Pancreas (tissue), 10 donors: ENCODE measurements at regions not wholly inside any gene's neighbourhood (a gene's known extent, or its start where the extent isn't known, plus 50 kb on each side); places are given as distances from the start of the nearest gene placed in this dataset.
"Not testable (repeated sequence)": the region's sequence is repeated elsewhere in the genome, so short reads cannot be mapped to it uniquely, and the experiment has no call there.

Source experiments
- ATAC-seq, 4 donors: fragments of 200-7000 bp; cut with Tn5 transposase; one replicate each; pipeline versions ENCODE4 v1.8.0 to v1.9.1; 2020; ENCODE audit warnings: mild to moderate bottlenecking in 4 of 4, moderate library complexity in 4 of 4
- DNase-seq, 6 donors: peaks; one replicate each; pipeline ENCODE4 v3.0.0-alpha.2; 2020
- FAIRE-seq: peaks from 2 replicates; lab custom pipeline; 2012; peaks lifted over from hg19 to GRCh38; lab: Jason Lieb, UNC
- H3K27ac ChIP-seq, 4 donors: fragments of 200-600 bp; sonication (generic); 1 replicate in 3 of 4; 2 replicates in 1 of 4; pipeline versions ENCODE4 v1.5.0 to v1.8.0; 2020
- H3K27me3 ChIP-seq, 4 donors: fragments of 200-600 bp; one replicate each; pipeline ENCODE4 v1.8.0; 2021
- H3K36me3 ChIP-seq, 3 donors: fragments of 200-600 bp; sonication (generic) in 1 of 3; one replicate each; pipeline versions ENCODE4 v1.5.0 to v1.8.0; 2020 to 2021
- H3K4me1 ChIP-seq, 3 donors: fragments of 200-600 bp; one replicate each; pipeline ENCODE4 v1.8.0; 2021
- H3K4me3 ChIP-seq, 4 donors: fragments of 200-600 bp; sonication (generic) in 2 of 4; one replicate each; pipeline versions ENCODE4 v1.5.0 to v1.8.0; 2020 to 2021
- H3K9me3 ChIP-seq, 4 donors: fragments of 200-600 bp; one replicate each; pipeline ENCODE4 v1.8.0; 2021
- CTCF ChIP-seq, 4 donors: fragments of 200-600 bp; sonication (generic) in 3 of 4; IDR thresholded peaks; one replicate each; pipeline versions ENCODE4 v1.5.0 to v1.8.0; 2021; ENCODE audit warnings: antibody characterized with exemption in 4 of 4
- WGBS, 2 donors: extraction: QIAGEN DNeasy Blood & Tissue Kit; methylation state at CpG; one replicate each; pipeline ENCODE4 v1.1.7; 2013; 5-methylcytosine and 5-hydroxymethylcytosine counted together
- intact Hi-C, 3 donors: fragments of 100-400 bp; cut with DNase I; formaldehyde crosslinking; loops; one replicate each; pipeline versions ENCODE4 v1.11.1 to v1.14.2; 2022
- donor health status: healthy with polysubstance abuse.
- donor health status: DM: no; HTN: no; CAD: no; lungs with moderate emphysema.
- donor health status: DM: no; HTN: no; CAD: no.
- donor health status: control.
- donor health status: control.
- donor health status: Bipolar disorder and iron deficiency.
- donor health status: DM: yes; HTN: yes; CAD: no.
- donor health status: DM: no; HTN: no; CAD: no.
- donor health status: DM: no; HTN: no; CAD: no.
- donor health status: DM: yes; HTN: yes; CAD: no.

DNA sequence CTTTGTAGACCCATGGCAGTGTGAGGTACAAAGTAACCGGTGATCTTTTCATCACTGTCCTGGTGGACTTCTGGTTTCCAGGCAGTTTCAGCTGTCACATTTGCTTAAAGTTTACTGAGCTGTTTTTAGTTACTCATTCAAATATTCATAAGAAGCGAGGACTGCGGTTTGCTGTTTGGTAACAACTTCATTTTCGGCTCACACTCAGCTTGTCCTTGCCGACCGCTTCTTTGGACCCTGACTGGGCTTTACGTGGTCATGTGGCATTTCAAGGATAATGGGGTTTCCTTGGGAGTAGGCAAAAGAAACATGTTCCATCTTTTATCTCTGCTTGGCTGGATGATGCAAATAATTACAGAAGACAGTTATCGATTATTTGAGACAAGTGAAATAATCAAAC lies 350.7 kb downstream of the PAX3 start:
- H3K9me3 ChIP-seq: no peaks in the 10 kb centered on the region
- TF ChIP-seq CTCF (IDR thresholded peaks at IDR 0.05): no peak
- no peaks in the 10 kb centered on the region for H3K27me3 ChIP-seq
- WGBS, 2 donors: 66 to 73% methylated on average over 8 of the region's 8 CpGs
- no peak overlapping the region for H3K27ac ChIP-seq
- ATAC-seq (no peak), DNase-seq (no peak), FAIRE-seq (no peak)
- no peak overlapping the region for H3K4me3 ChIP-seq
- no peaks in the 10 kb centered on the region for H3K36me3 ChIP-seq
- intact Hi-C loops: no loop called here
- H3K4me1 ChIP-seq: no peaks in the 10 kb centered on the region

GRCh38 chr2:221944452-221944851 lies 354.3 kb downstream of the PAX3 start:
- H3K36me3 ChIP-seq, H3K27me3 ChIP-seq, intact Hi-C loops, DNase-seq, H3K9me3 ChIP-seq, FAIRE-seq, H3K27ac ChIP-seq, ATAC-seq, H3K4me1 ChIP-seq, H3K4me3 ChIP-seq: not testable (repeated sequence)
- WGBS, 2 donors: 77 to 78% methylated on average over 3 of the region's 3 CpGs

DNA sequence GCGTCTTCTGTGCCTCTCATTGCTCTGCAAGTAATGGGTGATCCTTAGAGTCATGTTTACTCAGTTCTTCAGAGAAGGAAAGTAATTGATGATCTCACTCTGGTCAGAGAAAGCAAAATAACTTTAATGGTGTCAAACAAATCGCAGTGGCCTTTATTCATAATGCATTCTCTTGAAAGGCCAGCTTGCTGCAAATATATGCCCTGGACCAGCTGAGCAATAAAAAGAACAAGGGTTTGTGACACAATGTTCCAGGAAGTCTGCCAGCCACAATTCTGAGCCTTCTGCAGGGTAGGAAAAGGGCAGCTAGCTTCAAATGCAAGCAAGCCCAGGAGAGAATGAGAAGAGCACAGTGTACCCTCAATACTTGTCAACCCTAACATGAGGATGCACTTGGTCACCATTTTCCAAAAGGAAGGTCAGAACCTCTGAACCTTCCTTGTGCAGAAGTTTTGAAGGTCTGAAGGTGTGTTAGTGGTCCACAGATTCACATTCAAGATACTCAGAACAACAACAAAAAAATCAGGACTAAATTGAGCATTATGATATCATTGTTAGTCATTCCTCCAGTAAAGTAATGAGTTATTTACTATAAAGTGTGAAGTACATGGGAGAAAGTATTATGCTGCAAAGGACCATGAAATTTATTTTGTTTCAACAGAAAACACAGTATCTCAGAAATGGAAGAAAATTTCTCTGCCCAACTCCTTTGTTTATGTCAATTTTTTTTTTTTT lies 355.6 kb downstream of the PAX3 start:
- intact Hi-C loops: no loop called here
- H3K36me3 ChIP-seq: no peaks in the 10 kb centered on the region
- DNase-seq: peak in 1 of 6 donors; percentile 18
- peak in 1 of 4 donors; percentile 44 for ATAC-seq
- FAIRE-seq: no peak
- TF ChIP-seq CTCF (IDR thresholded peaks at IDR 0.05): no peak
- H3K27ac ChIP-seq: no peak overlapping the region
- no peaks in the 10 kb centered on the region for H3K27me3 ChIP-seq
- no peak overlapping the region for H3K4me3 ChIP-seq
- H3K9me3 ChIP-seq: no peaks in the 10 kb centered on the region
- no peaks in the 10 kb centered on the region for H3K4me1 ChIP-seq
- WGBS, 2 donors: 42 to 46% methylated on average over 2 of the region's 2 CpGs

DNA sequence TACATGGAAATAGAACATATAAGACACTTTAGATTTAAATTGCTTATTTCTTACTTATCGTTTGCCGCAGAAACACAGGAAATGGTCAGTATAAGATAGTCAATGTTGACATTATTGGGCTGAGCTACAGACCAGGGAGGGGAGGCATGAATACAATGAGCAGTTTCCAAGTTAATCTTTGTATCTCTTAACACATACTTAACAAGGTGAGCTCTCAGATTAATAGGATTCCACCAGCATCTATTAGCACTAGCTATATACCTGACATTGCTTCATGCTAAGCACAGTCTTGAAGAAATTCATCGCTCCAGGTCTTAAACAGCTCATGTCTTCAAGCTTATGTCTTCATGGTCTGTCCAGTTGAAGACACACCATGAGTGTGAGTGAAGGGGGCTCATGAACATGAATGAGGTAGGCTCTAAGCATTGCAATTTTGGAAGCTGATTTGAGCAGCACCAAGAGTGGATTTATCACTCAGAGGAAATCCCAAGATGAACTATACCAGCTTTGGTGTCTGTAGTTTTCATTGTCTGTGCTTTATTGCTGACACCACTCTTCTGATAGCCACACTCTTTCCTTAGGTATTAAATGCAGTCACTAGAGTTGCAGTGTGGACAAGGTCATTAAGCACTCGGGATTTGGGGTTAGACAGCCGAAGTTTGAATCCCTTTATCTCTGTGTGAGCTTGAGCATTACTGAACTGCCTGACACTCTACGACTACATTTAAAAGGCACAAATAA lies 359.3 kb upstream of the EPHA4 start:
- intact Hi-C loops: no loop called here
- no peak for TF ChIP-seq CTCF (IDR thresholded peaks at IDR 0.05)
- Histone ChIP-seq H3K27ac (no peak overlapping the region), H3K36me3 (no peaks in the 10 kb centered on the region), H3K27me3 (no peaks in the 10 kb centered on the region), H3K4me1 (no peaks in the 10 kb centered on the region), H3K9me3 (no peaks in the 10 kb centered on the region), H3K4me3 (no peak overlapping the region)
- WGBS, 2 donors: 55 to 56% methylated on average over 6 of the region's 6 CpGs
- DNase-seq (no peak), ATAC-seq (no peak), FAIRE-seq (no peak)

GRCh38 chr2:221929259-221929658 lies 357.2 kb upstream of the EPHA4 start:
- intact Hi-C loops: no loop called here
- DNase-seq: no peak
- TF ChIP-seq CTCF (IDR thresholded peaks at IDR 0.05): no peak
- no peak for FAIRE-seq
- WGBS, 2 donors: 18 to 22% methylated on average over 1 of the region's 1 CpG
- Histone ChIP-seq H3K9me3 (no peaks in the 10 kb centered on the region), H3K27ac (no peak overlapping the region), H3K36me3 (no peaks in the 10 kb centered on the region), H3K4me3 (no peak overlapping the region), H3K27me3 (no peaks in the 10 kb centered on the region), H3K4me1 (no peaks in the 10 kb centered on the region)
- no peak for ATAC-seq
